ENCODE measurements at regions not wholly inside any gene's neighbourhood (a gene's known extent, or its start where the extent isn't known, plus 50 kb on each side); places are given as distances from the start of the nearest gene placed in this dataset.

- TF ChIP-seq CHD7 (IDR thresholded peaks at IDR 0.05; ENCODE audit: insufficient replicate concordance, low read length), result no peak
- TF ChIP-seq TBP (IDR thresholded peaks at IDR 0.05; ENCODE audit: low read depth, low read length), result no peak
- TF ChIP-seq TCF12 (IDR thresholded peaks at IDR 0.05; ENCODE audit: low read depth, low read length), result no peak
- TF ChIP-seq EP300 (IDR thresholded peaks at IDR 0.05; ENCODE audit: borderline replicate concordance in 1 of 2, low read depth in 2 of 2, low read length in 2 of 2), result no peak
- no peak for TF ChIP-seq BCL11A (IDR thresholded peaks at IDR 0.05; ENCODE audit: low read depth in 2 of 2, low read length in 2 of 2)
- TF ChIP-seq SP1 (IDR thresholded peaks at IDR 0.05; ENCODE audit: low read depth, low read length), result no peak
These were observed 50.2 kb upstream of the TPM4 start (continued) for GRCh38 chr19:16026131-16026530.

Measured in H1 (cell line).